ENCODE measurements at regions not wholly inside any gene's neighbourhood (a gene's known extent, or its start where the extent isn't known, plus 50 kb on each side); places are given as distances from the start of the nearest gene placed in this dataset.

GRCh38 chr5:7018198-7018597, 305.0 kb downstream of the TENT4A start (continued):
- TF ChIP-seq CHD7 (IDR thresholded peaks at IDR 0.05; ENCODE audit: insufficient replicate concordance, low read length) (no peak), KDM5A (IDR thresholded peaks at IDR 0.05; ENCODE audit: low read length) (no peak), TEAD4 (IDR thresholded peaks at IDR 0.05; ENCODE audit: low read depth, low read length) (no peak), MAX (IDR thresholded peaks at IDR 0.05) (no peak), TBP (IDR thresholded peaks at IDR 0.05; ENCODE audit: low read depth, low read length) (no peak), USF2 (IDR thresholded peaks at IDR 0.05; ENCODE audit: low read length) (no peak)

All from H1 (cell line).